ENCODE measurements at regions not wholly inside any gene's neighbourhood (a gene's known extent, or its start where the extent isn't known, plus 50 kb on each side); places are given as distances from the start of the nearest gene placed in this dataset.
"Not testable (repeated sequence)": the region's sequence is repeated elsewhere in the genome, so short reads cannot be mapped to it uniquely, and the experiment has no call there.

- DNase-seq (ENCODE audit: low spot score in 2 of 2): no peak
- Histone ChIP-seq H3K4me3 (no peak overlapping the region), H3K4me1 (no peaks in the 10 kb centered on the region), H3K9me3 (no peaks in the 10 kb centered on the region), H3K36me3 (no peaks in the 10 kb centered on the region), H3K27ac (no peak overlapping the region), H3K27me3 (no peaks in the 10 kb centered on the region)
- intact Hi-C loops (cut with DNase I; ENCODE audit: low total_unique reads): no loop called here
- TF ChIP-seq CTCF (IDR thresholded peaks at IDR 0.05) (no peak), POLR2A (IDR thresholded peaks at IDR 0.05) (no peak)
Observed at GRCh38 chr1:213511173-213511572, 460.1 kb downstream of the RPS6KC1 start.

GRCh38 chr1:213512316-213512715 lies 461.3 kb downstream of the RPS6KC1 start:
- no peaks in the 10 kb centered on the region for H3K9me3 ChIP-seq
- no peak for DNase-seq (ENCODE audit: low spot score in 2 of 2)
- no peak overlapping the region for H3K27ac ChIP-seq
- TF ChIP-seq POLR2A (IDR thresholded peaks at IDR 0.05) (no peak), CTCF (IDR thresholded peaks at IDR 0.05) (no peak), POLR2AphosphoS5 (IDR thresholded peaks at IDR 0.05) (no peak)
- no peaks in the 10 kb centered on the region for H3K4me1 ChIP-seq
- intact Hi-C loops (cut with DNase I; ENCODE audit: low total_unique reads): no loop called here
- H3K27me3 ChIP-seq: no peaks in the 10 kb centered on the region
- H3K4me3 ChIP-seq: no peak overlapping the region
- no peaks in the 10 kb centered on the region for H3K36me3 ChIP-seq

GRCh38 chr1:213513006-213513405 lies 462.0 kb downstream of the RPS6KC1 start:
- no peak for DNase-seq (ENCODE audit: low spot score in 2 of 2)
- Histone ChIP-seq H3K27me3 (no peaks in the 10 kb centered on the region), H3K36me3 (no peaks in the 10 kb centered on the region), H3K4me3 (no peak overlapping the region), H3K9me3 (no peaks in the 10 kb centered on the region), H3K4me1 (no peaks in the 10 kb centered on the region), H3K27ac (no peak overlapping the region)
- intact Hi-C loops (cut with DNase I; ENCODE audit: low total_unique reads): no loop called here
- TF ChIP-seq CTCF (IDR thresholded peaks at IDR 0.05): no peak
- no peak for TF ChIP-seq POLR2AphosphoS5 (IDR thresholded peaks at IDR 0.05)
- no peak for TF ChIP-seq POLR2A (IDR thresholded peaks at IDR 0.05)

- H3K4me3 ChIP-seq; H3K36me3 ChIP-seq; H3K4me1 ChIP-seq; intact Hi-C loops (cut with DNase I; ENCODE audit: low total_unique reads); H3K27me3 ChIP-seq; H3K9me3 ChIP-seq; H3K27ac ChIP-seq; DNase-seq (ENCODE audit: low spot score in 2 of 2): not testable (repeated sequence)
Observed at GRCh38 chr1:213514408-213515179, 463.6 kb downstream of the RPS6KC1 start.

- H3K9me3 ChIP-seq: peaks cover 0 to 14% of the 10 kb centered on the region in 2 donors
- H3K4me1 ChIP-seq: no peaks in the 10 kb centered on the region
- no peak overlapping the region for H3K27ac ChIP-seq
- no peak for DNase-seq (ENCODE audit: low spot score in 2 of 2)
- no peaks in the 10 kb centered on the region for H3K36me3 ChIP-seq
- TF ChIP-seq POLR2A (IDR thresholded peaks at IDR 0.05) (no peak), POLR2AphosphoS5 (IDR thresholded peaks at IDR 0.05) (no peak), CTCF (IDR thresholded peaks at IDR 0.05) (no peak)
- H3K4me3 ChIP-seq: no peak overlapping the region
- no peaks in the 10 kb centered on the region for H3K27me3 ChIP-seq
- intact Hi-C loops (cut with DNase I; ENCODE audit: low total_unique reads): no loop called here
Observed at GRCh38 chr1:213519098-213519497, 468.1 kb downstream of the RPS6KC1 start.
